GM12891 (cell line): ENCODE measurements at regions not wholly inside any gene's neighbourhood (a gene's known extent, or its start where the extent isn't known, plus 50 kb on each side); places are given as distances from the start of the nearest gene placed in this dataset.

ENCODE experiments used
- PAX5 ChIP-seq: IDR thresholded peaks from 2 replicates; pipeline ENCODE4 v1.6.1; 2011; ENCODE audit warnings: low read length, moderate library complexity, mild to moderate bottlenecking; ENCODE audit not compliant: insufficient read depth, severe bottlenecking
- POLR2A ChIP-seq: IDR thresholded peaks from 2 replicates; pipeline ENCODE4 v1.6.1; 2011; ENCODE audit warnings: low read depth, low read length, control low read depth

- TF ChIP-seq PAX5 (no peak), POLR2A (no peak)
These were observed 754.1 kb downstream of the IPMK start for GRCh38 chr10:57513637-57514036.
